ENCODE measurements at regions not wholly inside any gene's neighbourhood (a gene's known extent, or its start where the extent isn't known, plus 50 kb on each side); places are given as distances from the start of the nearest gene placed in this dataset.

DNA sequence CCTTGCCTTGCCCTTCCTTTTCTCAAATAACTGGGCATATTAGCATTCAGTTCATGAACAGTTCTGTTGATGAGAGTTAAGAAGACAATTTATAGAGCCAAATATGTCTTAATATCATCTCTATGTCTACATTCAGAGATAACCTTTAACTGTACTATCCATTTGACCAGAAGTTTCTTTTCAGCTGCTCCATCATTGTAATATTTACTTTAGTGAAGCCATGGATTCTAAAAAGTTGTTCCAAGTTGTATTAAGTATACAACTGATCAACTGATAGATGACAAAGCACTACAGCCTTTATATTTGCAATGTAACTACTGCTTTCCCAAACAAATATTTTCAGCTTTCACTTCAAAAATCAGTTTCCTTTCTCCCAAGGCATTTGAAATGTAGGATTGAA, 1252.7 kb downstream of the EPHA7 start:
- intact Hi-C loops (cut with DNase I): no loop called here
- ATAC-seq (no peak), DNase-seq (ENCODE audit: low spot score) (no peak)

DNA sequence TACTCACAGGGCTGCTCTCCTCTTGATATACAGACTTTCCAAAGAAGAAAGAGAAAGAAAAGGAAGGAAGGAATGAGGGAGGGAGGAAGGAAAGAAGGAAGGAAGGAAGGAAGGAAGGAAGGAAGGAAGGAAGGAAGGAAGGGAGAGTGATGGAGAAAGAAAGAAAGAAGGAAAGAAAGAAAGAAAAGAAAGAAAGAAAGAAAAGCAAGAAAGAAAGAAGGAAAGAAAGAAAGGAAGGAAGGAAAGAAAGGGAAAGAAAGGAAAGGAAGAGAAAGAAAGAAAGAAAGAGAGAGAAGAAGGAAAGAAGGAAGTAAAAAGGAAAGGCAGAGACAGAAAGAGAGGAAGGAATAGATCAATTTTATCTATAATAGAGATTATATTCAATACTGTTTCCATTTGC, 1257.4 kb downstream of the EPHA7 start:
- intact Hi-C loops (cut with DNase I): no loop called here
- no peak for ATAC-seq
- DNase-seq (ENCODE audit: low spot score): no peak

DNA sequence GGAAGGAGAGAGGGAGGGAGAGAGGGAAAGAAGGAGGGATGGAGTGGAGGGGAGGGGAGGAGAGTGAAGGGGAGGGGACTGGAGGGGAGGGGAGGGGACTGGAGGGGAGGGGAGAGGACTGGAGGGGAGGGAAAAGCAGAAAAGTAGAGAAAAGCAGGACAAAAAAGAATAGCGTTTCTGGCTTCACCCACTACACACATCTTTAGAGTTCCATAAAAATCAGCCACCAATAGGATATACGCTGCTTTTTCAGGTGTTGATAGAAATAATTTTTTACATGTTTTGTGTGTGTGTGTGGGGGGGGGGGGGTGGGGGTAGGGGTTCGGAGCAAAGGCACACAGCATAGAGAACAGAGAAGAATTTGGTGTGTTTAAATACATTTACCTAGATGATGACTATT, 1259.1 kb downstream of the EPHA7 start:
- intact Hi-C loops (cut with DNase I): no loop called here
- no peak for ATAC-seq
- DNase-seq (ENCODE audit: low spot score): no peak

DNA sequence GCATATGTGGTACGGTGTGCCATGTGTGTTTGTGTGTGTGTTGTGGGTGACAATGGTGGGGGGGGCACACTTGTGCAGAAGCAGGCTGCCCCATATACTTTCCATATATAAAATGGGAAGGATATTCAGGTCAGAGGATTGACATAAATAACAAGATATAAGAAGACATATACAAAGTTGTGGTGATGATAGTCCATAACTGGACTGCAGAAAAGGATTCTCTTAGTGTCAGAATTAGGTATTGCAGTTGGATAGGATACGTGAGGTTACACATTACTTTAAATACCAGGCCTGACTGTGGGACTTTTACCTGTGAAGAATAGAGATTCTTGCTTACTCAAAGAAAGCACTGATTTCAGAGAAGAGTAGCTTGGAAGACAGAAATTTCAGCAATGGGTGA, 1260.3 kb downstream of the EPHA7 start:
- DNase-seq (ENCODE audit: low spot score) (no peak), ATAC-seq (no peak)
- intact Hi-C loops (cut with DNase I): no loop called here

DNA sequence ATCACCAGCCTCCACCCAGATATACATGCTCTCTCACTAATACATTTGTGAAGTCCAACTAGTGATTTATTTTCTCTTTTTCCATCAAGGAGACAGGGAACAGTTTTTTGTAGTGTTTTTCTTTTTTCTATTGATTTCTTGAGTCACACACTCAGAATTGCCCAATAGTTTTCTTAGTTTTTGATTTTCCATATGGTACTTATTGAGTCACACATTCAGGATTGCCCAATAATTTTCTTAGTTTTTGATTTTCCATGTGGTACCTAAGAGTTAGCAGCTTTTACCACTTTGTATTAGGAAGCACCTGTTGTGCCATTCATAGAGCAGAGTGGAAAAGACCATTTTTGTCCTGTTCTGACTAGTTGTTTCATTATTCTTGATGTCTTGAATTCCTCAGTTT, 1268.8 kb downstream of the EPHA7 start:
- ATAC-seq (no peak), DNase-seq (ENCODE audit: low spot score) (no peak)
- intact Hi-C loops (cut with DNase I): no loop called here

DNA sequence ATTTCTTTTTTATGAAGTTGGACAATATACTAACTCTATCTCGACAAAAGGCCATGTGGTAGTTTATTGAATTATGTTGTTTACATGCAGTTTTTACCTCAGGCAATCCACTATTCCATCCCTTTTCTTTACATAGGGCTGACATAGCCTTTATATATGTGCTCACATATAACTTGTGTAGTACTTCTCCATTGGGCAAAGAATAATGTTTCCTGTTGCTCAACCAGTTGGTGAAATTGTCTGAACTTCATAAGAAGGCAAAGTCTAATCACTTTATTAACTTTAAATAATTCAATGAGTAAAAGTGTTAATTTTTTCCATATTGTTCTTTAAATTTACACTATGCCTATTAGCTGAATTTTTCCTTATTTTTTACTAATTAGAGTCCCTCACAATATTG, 1272.1 kb downstream of the EPHA7 start:
- no peak for DNase-seq (ENCODE audit: low spot score)
- no peak for ATAC-seq
- intact Hi-C loops (cut with DNase I): no loop called here

DNA sequence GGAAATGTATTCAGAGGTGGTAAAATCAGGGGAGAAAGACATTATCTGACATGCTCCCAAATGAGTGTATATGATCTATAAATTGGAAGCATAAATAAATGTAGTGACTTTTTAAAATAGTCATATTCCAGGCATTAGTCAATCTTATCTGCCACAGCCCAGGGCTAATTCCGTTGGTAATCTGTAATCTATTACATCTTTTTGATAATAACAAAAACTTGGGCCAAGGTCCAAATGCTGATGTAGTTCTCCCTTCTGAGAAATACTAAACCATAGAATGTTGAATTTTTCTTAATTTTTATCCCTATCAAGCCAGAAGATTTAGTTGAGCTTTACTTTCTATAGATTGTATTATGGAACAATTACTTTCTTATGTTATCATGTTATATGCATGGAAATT, 1279.8 kb downstream of the EPHA7 start:
- DNase-seq (ENCODE audit: low spot score) (no peak), ATAC-seq (no peak)
- intact Hi-C loops (cut with DNase I): no loop called here

DNA sequence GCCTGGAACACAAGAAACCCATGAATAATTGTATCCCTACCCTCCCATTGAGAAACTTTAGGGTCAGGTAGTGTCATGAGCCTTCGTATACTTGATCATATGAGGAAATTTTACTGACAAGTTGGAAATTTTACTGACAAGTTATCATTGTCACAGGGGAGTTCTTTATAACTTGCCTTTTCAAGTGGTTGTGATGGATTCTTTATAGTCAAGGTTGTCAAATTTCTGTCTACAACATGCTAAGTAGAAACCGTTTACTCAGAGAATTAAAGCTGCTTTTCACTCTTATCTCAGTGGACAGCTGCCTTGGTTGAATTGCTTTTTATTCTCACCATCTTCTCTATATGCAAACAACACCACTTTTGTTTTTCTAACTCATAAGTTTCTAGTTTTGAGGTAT, 1286.4 kb downstream of the EPHA7 start:
- no peak for ATAC-seq
- intact Hi-C loops (cut with DNase I): no loop called here
- no peak for DNase-seq (ENCODE audit: low spot score)

DNA sequence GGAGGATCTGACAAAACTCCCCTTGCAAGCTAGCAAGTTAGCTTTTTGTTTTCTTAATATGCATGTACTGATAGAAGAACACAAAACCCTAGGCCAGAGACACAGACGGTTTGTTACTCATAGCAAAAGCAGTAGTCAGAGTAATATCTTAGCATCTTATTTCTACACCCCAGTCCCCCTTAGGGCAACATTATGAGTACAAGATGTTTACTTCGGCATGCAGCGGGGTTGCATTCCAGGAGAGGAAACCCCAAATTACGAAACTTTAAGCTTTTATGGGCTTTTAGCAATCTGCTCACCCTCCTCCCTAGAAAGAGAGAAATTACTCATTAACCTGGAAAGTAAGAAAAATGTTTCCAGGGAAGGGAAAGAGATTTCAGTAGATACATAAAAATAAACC, 1286.9 kb downstream of the EPHA7 start:
- DNase-seq (ENCODE audit: low spot score) (no peak), ATAC-seq (no peak)
- intact Hi-C loops (cut with DNase I): no loop called here

DNA sequence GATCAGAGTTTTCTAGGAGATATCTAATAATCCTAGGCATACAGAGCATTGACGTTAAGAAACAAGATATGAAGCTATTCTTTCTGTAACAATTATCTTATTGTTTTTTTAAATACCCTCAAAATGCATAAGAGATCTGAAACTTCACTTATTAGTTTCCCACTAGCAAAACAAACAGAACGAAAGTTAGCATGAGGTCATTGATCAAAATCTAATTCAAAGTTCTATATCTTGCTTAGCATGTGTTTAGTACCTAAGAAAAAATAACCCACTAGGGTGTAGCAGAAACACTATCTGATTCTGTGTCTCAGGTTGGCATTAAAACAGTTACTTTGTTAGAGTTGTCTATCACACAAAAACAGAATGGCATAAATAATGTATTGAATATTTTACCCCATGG, 1288.4 kb downstream of the EPHA7 start:
- intact Hi-C loops (cut with DNase I): no loop called here
- no peak for ATAC-seq
- DNase-seq (ENCODE audit: low spot score): no peak

DNA sequence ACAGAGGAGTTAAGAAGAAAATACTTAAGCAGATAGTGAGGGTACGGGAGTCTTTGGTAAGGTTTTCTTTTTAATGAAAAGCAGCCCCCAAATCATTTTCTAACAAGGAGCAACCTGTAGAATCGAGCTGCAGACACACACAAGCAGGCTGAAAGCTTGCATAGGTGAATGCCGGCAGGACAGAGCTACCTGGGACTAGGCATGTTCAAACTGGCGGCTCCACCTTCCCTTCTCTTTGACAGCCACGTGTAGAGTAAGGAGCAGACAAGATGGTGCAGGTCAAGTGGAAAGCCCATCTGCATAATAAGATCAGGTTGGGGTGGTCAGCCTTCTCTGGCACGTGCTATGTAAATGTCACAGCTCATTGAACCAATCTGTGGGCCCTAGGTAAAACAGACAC, 1292.4 kb downstream of the EPHA7 start:
- intact Hi-C loops (cut with DNase I): no loop called here
- no peak for ATAC-seq
- DNase-seq (ENCODE audit: low spot score): no peak

DNA sequence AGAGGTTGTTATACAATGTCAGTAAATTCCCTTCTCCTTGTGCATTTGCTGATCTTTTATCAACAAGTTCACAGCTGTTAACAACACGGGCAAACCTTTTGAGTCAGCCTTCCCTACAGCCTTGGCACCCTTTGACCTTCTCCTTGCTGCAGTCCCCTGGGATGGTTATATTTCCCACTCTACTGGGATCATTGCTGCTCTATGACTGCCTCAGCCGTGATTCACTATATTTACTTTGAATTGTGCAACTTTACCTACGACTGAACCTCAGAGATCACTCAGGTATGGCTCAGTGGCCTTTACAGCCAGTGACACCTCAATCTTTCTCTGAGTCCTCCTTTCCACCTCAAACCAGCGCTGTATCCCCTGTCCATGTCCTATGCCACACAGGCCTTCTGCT, 1293.3 kb downstream of the EPHA7 start:
- DNase-seq (ENCODE audit: low spot score) (no peak), ATAC-seq (no peak)
- intact Hi-C loops (cut with DNase I): no loop called here

DNA sequence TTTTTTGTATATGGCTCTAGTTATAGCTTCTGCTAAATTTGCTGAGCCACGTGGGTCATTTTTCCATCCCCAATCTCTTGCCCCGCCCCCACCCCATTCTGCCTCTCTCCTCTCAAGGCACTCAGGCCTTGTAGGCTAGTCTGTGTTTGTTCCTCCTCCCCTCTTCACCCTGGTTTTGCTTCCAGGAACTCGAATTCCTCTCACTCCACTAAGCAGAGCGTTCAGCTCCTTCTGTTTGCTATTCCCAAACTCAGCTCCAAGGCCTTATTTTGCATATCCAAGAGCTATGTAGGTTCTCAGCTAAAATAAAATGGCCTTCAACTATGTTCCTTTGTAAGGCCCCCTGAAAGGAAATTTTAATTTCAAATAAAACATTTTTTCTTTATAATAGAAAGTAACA, 1293.7 kb downstream of the EPHA7 start:
- DNase-seq (ENCODE audit: low spot score) (no peak), ATAC-seq (no peak)
- intact Hi-C loops (cut with DNase I): no loop called here

DNA sequence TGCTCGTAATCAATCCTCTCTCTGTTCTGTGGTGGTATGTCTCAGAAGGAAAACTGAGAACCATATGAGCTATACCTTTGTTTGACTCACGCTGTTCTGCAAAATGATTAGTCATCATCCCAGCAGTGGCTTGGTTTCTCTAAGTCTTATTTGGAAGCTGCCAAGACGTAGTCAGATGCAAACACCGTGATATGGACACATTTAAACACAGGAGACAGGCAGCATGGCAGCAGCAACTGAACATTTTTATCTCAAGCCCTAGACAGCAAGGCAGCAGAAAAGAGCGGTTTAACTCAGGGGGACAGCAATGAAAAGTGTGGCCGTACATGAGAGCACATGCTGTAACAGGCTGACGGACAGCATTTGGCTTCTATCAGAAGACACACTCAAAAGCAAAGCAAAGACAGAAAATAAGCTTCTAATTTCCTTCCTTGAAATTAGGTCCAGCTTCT, 1295.1 kb downstream of the EPHA7 start:
- ATAC-seq (no peak), DNase-seq (ENCODE audit: low spot score) (no peak)
- intact Hi-C loops (cut with DNase I): no loop called here

DNA sequence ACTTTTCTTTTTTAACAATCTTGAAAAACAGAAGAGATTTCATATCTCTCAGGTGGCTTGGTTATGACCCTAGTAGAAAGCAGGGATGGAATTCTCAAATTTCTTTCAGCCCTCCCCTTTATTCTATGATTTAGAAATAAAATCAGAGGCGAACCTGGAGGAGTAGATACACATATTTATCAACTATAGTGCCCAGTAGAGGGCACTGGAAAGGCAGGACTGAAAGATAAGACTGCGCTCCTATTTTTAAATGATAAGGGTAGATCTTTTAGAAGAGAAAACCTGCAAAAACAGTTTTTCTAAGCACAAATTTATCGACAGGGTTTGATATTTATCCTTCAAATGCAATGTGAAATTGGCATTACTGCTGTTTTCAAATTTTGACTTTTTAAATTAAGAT, 1296.6 kb downstream of the EPHA7 start:
- ATAC-seq: no peak
- intact Hi-C loops (cut with DNase I): no loop called here

DNA sequence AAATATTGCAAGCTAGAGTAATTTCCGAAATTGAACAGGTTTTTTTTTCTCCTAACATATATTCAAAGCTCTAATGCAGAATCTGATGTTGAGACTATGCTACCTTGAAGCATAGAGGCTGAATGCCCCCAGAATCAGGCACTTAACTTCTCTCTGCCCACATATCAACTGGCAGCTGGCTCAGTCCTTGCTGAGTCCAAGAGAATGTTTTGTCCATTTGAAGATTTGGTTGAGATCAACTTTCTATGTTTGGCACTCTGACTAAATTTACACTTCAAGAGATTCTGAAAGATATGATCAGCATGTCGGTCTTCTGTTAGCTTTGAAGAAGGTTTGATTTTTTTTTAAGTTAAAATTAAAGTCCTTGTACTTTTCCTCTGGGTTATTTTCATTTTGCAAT, 1298.1 kb downstream of the EPHA7 start:
- intact Hi-C loops (cut with DNase I): no loop called here
- ATAC-seq (no peak), DNase-seq (ENCODE audit: low spot score) (no peak)

More for the DNA sequence above, 1296.6 kb downstream of the EPHA7 start:
- no peak for DNase-seq (ENCODE audit: low spot score)

DNA sequence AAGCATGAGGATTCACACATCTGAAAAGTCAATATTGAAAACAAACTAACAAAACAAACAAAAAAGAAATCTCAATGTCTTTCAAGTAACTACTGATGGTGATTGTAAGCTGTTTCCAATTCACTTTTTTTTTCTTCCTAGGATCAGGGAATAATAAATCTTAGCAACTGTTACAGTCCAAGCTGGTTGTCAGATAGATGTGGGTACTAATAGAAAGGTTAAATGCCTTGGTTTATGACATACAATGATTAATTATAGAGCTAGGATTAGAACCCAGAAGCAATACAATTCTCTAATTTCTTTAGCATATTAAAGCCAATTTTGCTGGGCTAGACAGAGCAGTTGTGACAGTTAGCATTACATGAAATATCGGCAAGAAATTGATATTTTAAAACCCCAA, 1301.6 kb downstream of the EPHA7 start:
- intact Hi-C loops (cut with DNase I): no loop called here

DNA sequence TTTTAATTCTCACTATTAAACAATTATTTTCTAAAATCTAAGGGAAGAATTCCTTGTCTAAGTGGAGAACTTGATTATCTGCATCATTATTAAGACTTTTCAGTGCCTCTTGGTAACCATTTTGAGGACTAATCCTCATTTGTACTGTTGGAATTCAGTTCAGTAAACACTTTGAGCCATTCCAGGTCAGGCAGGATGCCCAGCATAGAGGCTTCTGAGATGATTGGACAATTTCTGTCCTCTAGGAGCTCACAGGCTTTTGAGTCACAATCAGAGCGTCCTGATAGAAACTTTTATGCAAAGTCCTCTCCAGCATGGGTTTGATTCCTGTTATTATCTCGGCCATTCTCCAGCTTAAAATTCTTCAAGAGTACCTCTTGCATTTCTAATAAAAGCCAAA, 1304.6 kb downstream of the EPHA7 start:
- ATAC-seq (peak; percentile 86), DNase-seq (ENCODE audit: low spot score) (no peak)
- intact Hi-C loops (cut with DNase I): no loop called here

More for the DNA sequence above, 1301.6 kb downstream of the EPHA7 start:
- no peak for DNase-seq (ENCODE audit: low spot score)
- ATAC-seq: no peak

DNA sequence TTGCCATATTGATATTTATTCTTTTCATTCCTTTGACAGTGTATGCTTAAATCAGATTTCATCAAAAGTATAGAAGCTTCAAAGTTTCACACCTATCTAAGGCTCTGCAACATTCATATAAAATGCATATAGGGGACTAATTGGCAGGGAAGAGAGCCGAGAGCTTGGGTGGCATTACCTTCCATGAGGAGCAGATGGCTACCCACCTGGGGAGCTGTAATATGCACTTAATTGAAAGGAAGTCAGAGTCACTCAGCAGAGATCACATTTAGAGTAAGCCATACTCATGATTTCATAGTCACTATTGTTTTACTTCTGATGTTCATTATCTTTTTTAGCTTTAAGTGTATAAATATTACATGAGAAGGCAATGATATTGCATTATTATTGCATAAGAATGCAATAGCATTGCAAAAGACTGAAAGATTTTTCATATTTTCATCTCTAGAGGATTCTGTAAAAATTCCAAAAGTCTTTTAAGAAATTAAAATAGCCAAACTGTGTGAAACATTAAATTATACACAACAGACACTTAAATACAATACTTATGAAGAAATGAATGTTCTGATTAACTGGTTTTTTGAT, 1305.2 kb downstream of the EPHA7 start:
- no peak for DNase-seq (ENCODE audit: low spot score)
- peak; percentile 57 for ATAC-seq
- intact Hi-C loops (cut with DNase I): no loop called here

DNA sequence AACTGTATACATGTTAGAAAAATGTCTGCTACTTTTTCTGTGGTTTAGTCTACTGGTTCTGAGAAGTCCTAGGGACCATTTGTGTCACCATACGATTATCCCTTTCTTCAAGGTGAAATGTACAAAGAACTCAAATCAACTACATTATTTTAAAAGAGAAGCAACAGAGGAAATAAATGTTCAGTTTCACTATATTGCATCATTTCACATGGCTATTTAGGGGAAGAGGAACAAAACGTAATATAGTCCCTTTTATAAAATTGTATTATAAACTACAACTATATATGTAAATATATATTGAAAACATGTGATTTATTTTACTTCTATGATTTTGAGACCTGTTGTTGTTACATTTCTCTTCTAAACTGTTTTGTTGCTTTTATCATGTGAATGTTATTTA, 1308.0 kb downstream of the EPHA7 start:
- intact Hi-C loops (cut with DNase I): no loop called here
- no peak for DNase-seq (ENCODE audit: low spot score)
- ATAC-seq: no peak

DNA sequence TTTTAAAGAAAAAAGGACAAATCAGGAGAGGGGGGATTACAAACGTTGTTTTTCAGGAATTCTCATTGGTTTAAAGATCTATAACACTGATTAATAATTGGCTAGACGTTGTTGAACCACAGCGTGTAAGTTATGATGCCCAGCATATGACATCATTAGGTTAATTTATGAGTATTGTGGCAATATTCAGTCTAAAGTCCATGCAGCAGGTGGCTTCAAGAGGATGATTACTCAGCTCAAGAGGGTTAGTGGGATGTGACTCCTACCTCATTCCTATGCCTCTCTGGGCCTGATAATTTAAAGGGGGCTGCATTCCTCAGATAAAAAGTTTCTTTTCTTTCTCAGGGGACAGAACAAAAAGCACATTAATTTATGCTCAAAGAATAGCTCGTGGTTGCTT, 1309.0 kb downstream of the EPHA7 start:
- DNase-seq (ENCODE audit: low spot score) (no peak), ATAC-seq (no peak)
- intact Hi-C loops (cut with DNase I): no loop called here

DNA sequence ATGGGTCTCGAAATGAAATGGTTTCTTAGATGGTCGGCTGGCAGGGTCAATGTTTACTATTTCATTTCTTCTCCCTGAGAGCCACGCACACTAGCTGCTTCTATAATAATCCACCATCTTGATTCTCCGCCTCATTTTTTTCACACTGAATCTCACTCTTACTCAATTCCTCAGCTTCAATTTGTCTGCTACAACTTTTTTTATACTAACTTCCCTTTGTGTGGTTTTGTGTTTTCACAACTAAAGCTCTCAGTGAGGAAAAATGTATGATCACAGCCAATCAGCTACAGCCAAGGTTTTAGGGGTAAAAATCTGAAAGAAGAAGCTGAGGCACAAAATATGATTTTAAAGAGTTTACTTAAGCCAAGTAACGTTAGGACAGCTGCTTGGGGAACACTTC, 1309.4 kb downstream of the EPHA7 start:
- DNase-seq (ENCODE audit: low spot score): no peak
- intact Hi-C loops (cut with DNase I): no loop called here
- ATAC-seq: peak; percentile 23

Data from sciatic nerve (tissue), 2 donors.